ENCODE measurements at regions not wholly inside any gene's neighbourhood (a gene's known extent, or its start where the extent isn't known, plus 50 kb on each side); places are given as distances from the start of the nearest gene placed in this dataset.

GRCh38 chr18:67104700-67105284, 411.7 kb downstream of the DSEL start:
- Histone ChIP-seq H3K36me3 (ENCODE audit: insufficient read depth) (no peaks in the 10 kb centered on the region), H3K9ac (no peak overlapping the region), H2AFZ (ENCODE audit: low read depth) (no peak overlapping the region), H3K4me1 (ENCODE audit: low read depth, poor library complexity, severe bottlenecking) (no peaks in the 10 kb centered on the region), H3K27ac (no peak overlapping the region), H3K4me2 (no peak overlapping the region), H3K4me3 (IDR thresholded peaks at IDR 0.05; ENCODE audit: insufficient read depth, low read depth, low read length) (no peak overlapping the region), H3K79me2 (ENCODE audit: insufficient read depth, low read depth) (no peaks in the 10 kb centered on the region), H3K27me3 (ENCODE audit: insufficient read depth, low read depth) (no peaks in the 10 kb centered on the region), H4K20me1 (ENCODE audit: insufficient read depth) (no peaks in the 10 kb centered on the region)
- TF ChIP-seq CTCF (conservative IDR thresholded peaks at IDR 0.05; ENCODE audit: low read depth, low read length), result peak; percentile 85

- Histone ChIP-seq H3K4me1 (ENCODE audit: low read depth, poor library complexity, severe bottlenecking) (no peaks in the 10 kb centered on the region), H2AFZ (ENCODE audit: low read depth) (no peak overlapping the region), H4K20me1 (ENCODE audit: insufficient read depth) (no peaks in the 10 kb centered on the region), H3K79me2 (ENCODE audit: insufficient read depth, low read depth) (no peaks in the 10 kb centered on the region), H3K4me2 (no peak overlapping the region), H3K27me3 (ENCODE audit: insufficient read depth, low read depth) (no peaks in the 10 kb centered on the region), H3K9ac (no peak overlapping the region), H3K27ac (no peak overlapping the region), H3K36me3 (ENCODE audit: insufficient read depth) (no peaks in the 10 kb centered on the region), H3K4me3 (IDR thresholded peaks at IDR 0.05; ENCODE audit: insufficient read depth, low read depth, low read length) (no peak overlapping the region)
- no peak for TF ChIP-seq CTCF (conservative IDR thresholded peaks at IDR 0.05; ENCODE audit: low read depth, low read length)
Measured at GRCh38 chr18:67094123-67094522, 422.4 kb downstream of the DSEL start.

- no peak for TF ChIP-seq CTCF (conservative IDR thresholded peaks at IDR 0.05; ENCODE audit: low read depth, low read length)
- Histone ChIP-seq H3K4me1 (ENCODE audit: low read depth, poor library complexity, severe bottlenecking) (no peaks in the 10 kb centered on the region), H2AFZ (ENCODE audit: low read depth) (no peak overlapping the region), H3K27me3 (ENCODE audit: insufficient read depth, low read depth) (no peaks in the 10 kb centered on the region), H3K27ac (no peak overlapping the region), H3K9ac (no peak overlapping the region), H3K4me3 (IDR thresholded peaks at IDR 0.05; ENCODE audit: insufficient read depth, low read depth, low read length) (no peak overlapping the region), H3K79me2 (ENCODE audit: insufficient read depth, low read depth) (no peaks in the 10 kb centered on the region), H4K20me1 (ENCODE audit: insufficient read depth) (no peaks in the 10 kb centered on the region), H3K36me3 (ENCODE audit: insufficient read depth) (no peaks in the 10 kb centered on the region), H3K4me2 (no peak overlapping the region)
Measured at GRCh38 chr18:67092141-67092540, 424.4 kb downstream of the DSEL start.

- Histone ChIP-seq H4K20me1 (ENCODE audit: insufficient read depth) (no peaks in the 10 kb centered on the region), H3K4me3 (IDR thresholded peaks at IDR 0.05; ENCODE audit: insufficient read depth, low read depth, low read length) (no peak overlapping the region), H3K27me3 (ENCODE audit: insufficient read depth, low read depth) (no peaks in the 10 kb centered on the region), H3K27ac (no peak overlapping the region), H3K79me2 (ENCODE audit: insufficient read depth, low read depth) (no peaks in the 10 kb centered on the region), H3K36me3 (ENCODE audit: insufficient read depth) (no peaks in the 10 kb centered on the region), H3K9ac (no peak overlapping the region), H3K4me2 (no peak overlapping the region), H2AFZ (ENCODE audit: low read depth) (no peak overlapping the region), H3K4me1 (ENCODE audit: low read depth, poor library complexity, severe bottlenecking) (no peaks in the 10 kb centered on the region)
- TF ChIP-seq CTCF (conservative IDR thresholded peaks at IDR 0.05; ENCODE audit: low read depth, low read length), result no peak
Measured at GRCh38 chr18:67081482-67082211, 434.9 kb downstream of the DSEL start.
